Stimulated activated naive B cell treated with anti-CD40 and anti-IgM and Interleukin-4, amounts not matched to agents 10 μg/mL and 1 μg/mL and 100 μg/mL, for 72 hours (primary cell): ENCODE measurements at regions not wholly inside any gene's neighbourhood (a gene's known extent, or its start where the extent isn't known, plus 50 kb on each side); places are given as distances from the start of the nearest gene placed in this dataset.
"Not testable (repeated sequence)": the region's sequence is repeated elsewhere in the genome, so short reads cannot be mapped to it uniquely, and the experiment has no call there.

Experiments
- ATAC-seq, 2 donors: fragments of 150-1000 bp; cut with Tn5 transposase; replicated peaks; 2 replicates each; pipeline ENCODE4 v1.10.0; 2021; ENCODE audit warnings: moderate library complexity in 1 of 2
- DNase-seq: peaks from one replicate; pipeline ENCODE4 v3.0.0; 2021
- H3K27ac Mint-ChIP-seq: one replicate; pipeline ENCODE4 v1.8.0; 2022; ENCODE audit warnings: mild to moderate bottlenecking, mixed read lengths
- H3K27me3 Mint-ChIP-seq, 2 donors: one replicate each; pipeline ENCODE4 v1.8.0; 2022; ENCODE audit warnings: mixed read lengths in 2 of 2
- H3K36me3 Mint-ChIP-seq, 2 donors: one replicate each; pipeline ENCODE4 v1.8.0; 2022; ENCODE audit warnings: mixed read lengths in 2 of 2, mild to moderate bottlenecking in 1 of 2
- H3K4me1 Mint-ChIP-seq, 2 donors: one replicate each; pipeline ENCODE4 v1.8.0; 2022; ENCODE audit warnings: mixed read lengths in 2 of 2, mild to moderate bottlenecking in 1 of 2
- H3K4me3 Mint-ChIP-seq, 2 donors: one replicate each; pipeline ENCODE4 v1.8.0; 2022; ENCODE audit warnings: mild to moderate bottlenecking in 2 of 2, mixed read lengths in 2 of 2, moderate library complexity in 1 of 2
- H3K9me3 Mint-ChIP-seq, 2 donors: one replicate each; pipeline ENCODE4 v1.8.0; 2022; ENCODE audit warnings: mixed read lengths in 2 of 2, mild to moderate bottlenecking in 1 of 2

- DNase-seq (no peak), ATAC-seq (no peak)
- Mint-ChIP-seq H3K27me3 (peaks cover 0 to 4% of the 10 kb centered on the region in 2 donors), H3K27ac (no peak overlapping the region), H3K4me1 (peaks cover 4 to 5% of the 10 kb centered on the region in 2 donors), H3K9me3 (peaks cover 2 to 3% of the 10 kb centered on the region in 2 donors), H3K36me3 (peaks cover 0 to 3% of the 10 kb centered on the region in 2 donors), H3K4me3 (no peak overlapping the region)
These were observed 124.0 kb downstream of the DYRK2 start for GRCh38 chr12:67772267-67773169.

GRCh38 chr12:67773896-67774295, 125.4 kb downstream of the DYRK2 start:
- Mint-ChIP-seq H3K27me3 (peaks cover 0 to 4% of the 10 kb centered on the region in 2 donors), H3K4me3 (no peak overlapping the region), H3K36me3 (peaks cover 0 to 3% of the 10 kb centered on the region in 2 donors), H3K9me3 (peaks cover 2 to 3% of the 10 kb centered on the region in 2 donors), H3K27ac (no peak overlapping the region), H3K4me1 (peaks cover 4 to 5% of the 10 kb centered on the region in 2 donors)
- ATAC-seq (no peak), DNase-seq (no peak)

- peaks cover 0 to 4% of the 10 kb centered on the region in 2 donors for H3K27me3 Mint-ChIP-seq
- H3K4me1 Mint-ChIP-seq = peaks cover 4 to 5% of the 10 kb centered on the region in 2 donors
- DNase-seq (no peak), ATAC-seq (no peak)
- H3K9me3 Mint-ChIP-seq = peaks cover 2 to 3% of the 10 kb centered on the region in 2 donors
- peaks cover 0 to 3% of the 10 kb centered on the region in 2 donors for H3K36me3 Mint-ChIP-seq
- no peak overlapping the region for H3K4me3 Mint-ChIP-seq
- H3K27ac Mint-ChIP-seq = no peak overlapping the region
These were observed 126.5 kb downstream of the DYRK2 start for GRCh38 chr12:67774983-67775587.

GRCh38 chr12:67780580-67781084, 132.1 kb downstream of the DYRK2 start:
- Mint-ChIP-seq H3K4me3 (no peak overlapping the region), H3K27ac (no peak overlapping the region), H3K27me3 (no peaks in the 10 kb centered on the region), H3K4me1 (peaks cover 12 to 16% of the 10 kb centered on the region in 2 donors), H3K9me3 (peaks cover 2 to 3% of the 10 kb centered on the region in 2 donors), H3K36me3 (peaks cover 1 to 3% of the 10 kb centered on the region in 2 donors)
- ATAC-seq (no peak), DNase-seq (no peak)

GRCh38 chr12:67782573-67782972, 134.0 kb downstream of the DYRK2 start:
- H3K36me3 Mint-ChIP-seq = peaks cover 0 to 1% of the 10 kb centered on the region in 2 donors
- H3K27ac Mint-ChIP-seq = no peak overlapping the region
- no peaks in the 10 kb centered on the region for H3K9me3 Mint-ChIP-seq
- no peak overlapping the region for H3K4me3 Mint-ChIP-seq
- H3K4me1 Mint-ChIP-seq = peaks cover 15 to 17% of the 10 kb centered on the region in 2 donors
- ATAC-seq = no peak
- no peaks in the 10 kb centered on the region for H3K27me3 Mint-ChIP-seq
- no peak for DNase-seq

- Mint-ChIP-seq H3K9me3 (no peaks in the 10 kb centered on the region), H3K4me1 (peaks cover 15 to 17% of the 10 kb centered on the region in 2 donors)
- ATAC-seq = no peak
These were observed 134.8 kb downstream of the DYRK2 start for GRCh38 chr12:67783393-67783792.

GRCh38 chr12:67784831-67785230, 136.3 kb downstream of the DYRK2 start:
- Mint-ChIP-seq H3K36me3 (peaks cover 0 to 1% of the 10 kb centered on the region in 2 donors), H3K27me3 (no peaks in the 10 kb centered on the region), H3K4me3 (no peak overlapping the region), H3K27ac (no peak overlapping the region), H3K4me1 (peaks cover 15 to 17% of the 10 kb centered on the region in 2 donors), H3K9me3 (no peaks in the 10 kb centered on the region)
- ATAC-seq (no peak), DNase-seq (no peak)

More at GRCh38 chr12:67783393-67783792, 134.8 kb downstream of the DYRK2 start:
- Mint-ChIP-seq H3K27me3 (no peaks in the 10 kb centered on the region), H3K4me3 (no peak overlapping the region), H3K27ac (no peak overlapping the region), H3K36me3 (peaks cover 0 to 1% of the 10 kb centered on the region in 2 donors)
- DNase-seq = no peak

- DNase-seq (no peak), ATAC-seq (no peak)
- Mint-ChIP-seq H3K4me1 (peaks cover 15 to 17% of the 10 kb centered on the region in 2 donors), H3K27me3 (peaks cover 0 to under 1% of the 10 kb centered on the region in 2 donors), H3K27ac (peak overlapping the region; percentile 21), H3K36me3 (peaks cover 0 to 1% of the 10 kb centered on the region in 2 donors), H3K9me3 (peaks cover 0 to under 1% of the 10 kb centered on the region in 2 donors), H3K4me3 (no peak overlapping the region)
These were observed 137.5 kb downstream of the DYRK2 start for GRCh38 chr12:67786086-67786485.

- no peak overlapping the region for H3K27ac Mint-ChIP-seq
- peaks cover 15 to 17% of the 10 kb centered on the region in 2 donors for H3K4me1 Mint-ChIP-seq
- H3K4me3 Mint-ChIP-seq = no peak overlapping the region
- peaks cover 1 to 11% of the 10 kb centered on the region in 2 donors for H3K36me3 Mint-ChIP-seq
- no peak for ATAC-seq
- DNase-seq = no peak
- peaks cover 4 to 12% of the 10 kb centered on the region in 2 donors for H3K27me3 Mint-ChIP-seq
- H3K9me3 Mint-ChIP-seq = peaks cover 10% of the 10 kb centered on the region in 2 donors
These were observed 139.6 kb downstream of the DYRK2 start for GRCh38 chr12:67788118-67788517.

GRCh38 chr12:67789266-67789665, 140.7 kb downstream of the DYRK2 start:
- Mint-ChIP-seq H3K4me3 (no peak overlapping the region), H3K36me3 (peaks cover 0 to 11% of the 10 kb centered on the region in 2 donors), H3K27me3 (peaks cover 4 to 12% of the 10 kb centered on the region in 2 donors), H3K9me3 (peaks cover 10% of the 10 kb centered on the region in 2 donors), H3K4me1 (peaks cover 9 to 14% of the 10 kb centered on the region in 2 donors), H3K27ac (no peak overlapping the region)
- peak in 1 of 2 donors; percentile 39 for ATAC-seq
- no peak for DNase-seq

GRCh38 chr12:67790660-67791059, 142.1 kb downstream of the DYRK2 start:
- peaks cover 0 to 11% of the 10 kb centered on the region in 2 donors for H3K36me3 Mint-ChIP-seq
- peaks cover 9 to 12% of the 10 kb centered on the region in 2 donors for H3K27me3 Mint-ChIP-seq
- H3K27ac Mint-ChIP-seq = no peak overlapping the region
- DNase-seq (no peak), ATAC-seq (no peak)
- no peak overlapping the region for H3K4me3 Mint-ChIP-seq
- peaks cover 10% of the 10 kb centered on the region in 2 donors for H3K9me3 Mint-ChIP-seq
- peaks cover 6 to 8% of the 10 kb centered on the region in 2 donors for H3K4me1 Mint-ChIP-seq

- not testable (repeated sequence) for H3K4me3 Mint-ChIP-seq, H3K9me3 Mint-ChIP-seq, DNase-seq, H3K4me1 Mint-ChIP-seq, ATAC-seq, H3K27ac Mint-ChIP-seq
- H3K27me3 Mint-ChIP-seq = peaks cover 11 to 12% of the 10 kb centered on the region in 2 donors
- peaks cover 0 to 11% of the 10 kb centered on the region in 2 donors for H3K36me3 Mint-ChIP-seq
These were observed 142.8 kb downstream of the DYRK2 start for GRCh38 chr12:67791362-67791761.

- no peaks in the 10 kb centered on the region for H3K4me1 Mint-ChIP-seq
- no peak overlapping the region for H3K27ac Mint-ChIP-seq
- H3K9me3 Mint-ChIP-seq = peaks cover 10% of the 10 kb centered on the region in 2 donors
These were observed 143.6 kb downstream of the DYRK2 start for GRCh38 chr12:67792185-67792584.

GRCh38 chr12:67794161-67794560, 145.6 kb downstream of the DYRK2 start:
- H3K27ac Mint-ChIP-seq = no peak overlapping the region
- H3K4me3 Mint-ChIP-seq = no peak overlapping the region
- DNase-seq (no peak), ATAC-seq (no peak)
- peaks cover 0 to 11% of the 10 kb centered on the region in 2 donors for H3K36me3 Mint-ChIP-seq
- peaks cover under 1 to 2% of the 10 kb centered on the region in 2 donors for H3K4me1 Mint-ChIP-seq
- H3K9me3 Mint-ChIP-seq = peaks cover 10% of the 10 kb centered on the region in 2 donors
- H3K27me3 Mint-ChIP-seq = peaks cover 17 to 18% of the 10 kb centered on the region in 2 donors

More at GRCh38 chr12:67792185-67792584, 143.6 kb downstream of the DYRK2 start:
- ATAC-seq (no peak), DNase-seq (no peak)
- peaks cover 0 to 11% of the 10 kb centered on the region in 2 donors for H3K36me3 Mint-ChIP-seq
- H3K4me3 Mint-ChIP-seq = no peak overlapping the region
- peaks cover 11 to 12% of the 10 kb centered on the region in 2 donors for H3K27me3 Mint-ChIP-seq
